Activated CD4-positive, CD25-positive, alpha-beta regulatory T cell treated with anti-CD3 and anti-CD28 coated beads, Interleukin-2, amount 50 U/mL, for 72 hours (primary cell): ENCODE measurements at regions not wholly inside any gene's neighbourhood (a gene's known extent, or its start where the extent isn't known, plus 50 kb on each side); places are given as distances from the start of the nearest gene placed in this dataset.

Experiments
- DNase-seq: peaks from one replicate; pipeline ENCODE4 v3.0.0; 2021

GRCh38 chr6:131519670-131520436 lies 53.2 kb upstream of the ARG1 start:
- DNase-seq: no peak
